Neural cell (in vitro differentiated cells): ENCODE measurements at regions not wholly inside any gene's neighbourhood (a gene's known extent, or its start where the extent isn't known, plus 50 kb on each side); places are given as distances from the start of the nearest gene placed in this dataset.

Experiments
- H2AFZ ChIP-seq: fragments of 200-600, 300-800 bp; sonication (generic), shearing (Covaris generic); 2 replicates; pipeline ENCODE4 v1.6.0; 2014; ENCODE audit warnings: low read depth, mild to moderate bottlenecking, antibody characterized with exemption, low read length, moderate library complexity
- H3F3A ChIP-seq: fragments of 200-600 bp; shearing (Covaris generic); 2 replicates; pipeline ENCODE4 v1.6.1; 2016; ENCODE audit warnings: mild to moderate bottlenecking, moderate library complexity, mixed read lengths, antibody characterized with exemption, low read length; ENCODE audit not compliant: insufficient read depth, poor library complexity, severe bottlenecking
- H3K27ac ChIP-seq: fragments of 200-600, 300-800 bp; sonication (generic), shearing (Covaris generic); 2 replicates; pipeline ENCODE4 v1.5.1; 2014; ENCODE audit warnings: mild to moderate bottlenecking, low read length, moderate library complexity
- H3K27me3 ChIP-seq: fragments of 300-800, 200-600 bp; sonication (generic), shearing (Covaris generic); 2 replicates; pipeline ENCODE4 v1.6.0; 2014; ENCODE audit warnings: mild to moderate bottlenecking, low read depth, low read length, moderate library complexity; ENCODE audit not compliant: insufficient read depth
- H3K36me3 ChIP-seq: fragments of 300-800, 200-600 bp; sonication (generic), shearing (Covaris generic); 2 replicates; pipeline ENCODE4 v1.5.1; 2014; ENCODE audit warnings: mild to moderate bottlenecking, antibody characterized with exemption, low read length, moderate library complexity; ENCODE audit not compliant: insufficient read depth
- H3K4me2 ChIP-seq: fragments of 300-800, 200-600 bp; sonication (generic), shearing (Covaris generic); 2 replicates; pipeline ENCODE4 v1.6.0; 2014; ENCODE audit warnings: mild to moderate bottlenecking, low read length
- H3K4me3 ChIP-seq: fragments of 300-800, 200-600 bp; sonication (generic), shearing (Covaris generic); 2 replicates; pipeline ENCODE4 v1.5.1; 2014; ENCODE audit warnings: mild to moderate bottlenecking, low read length, moderate library complexity
- H3K79me2 ChIP-seq: fragments of 200-600 bp; shearing (Covaris generic); replicated peaks from 2 replicates; pipeline ENCODE4 v1.6.0; 2014; ENCODE audit warnings: mild to moderate bottlenecking, low read length, moderate library complexity; ENCODE audit not compliant: insufficient read depth
- H3K9ac ChIP-seq: fragments of 300-800, 200-600 bp; sonication (generic), shearing (Covaris generic); 2 replicates; pipeline ENCODE4 v1.6.1; 2016; ENCODE audit warnings: mild to moderate bottlenecking, low read length, mixed read lengths
- H3K9me2 ChIP-seq: fragments of 200-600 bp; shearing (Covaris generic); 2 replicates; pipeline ENCODE4 v1.6.1; 2016; ENCODE audit warnings: mild to moderate bottlenecking, low read length, mixed read lengths; ENCODE audit not compliant: insufficient read depth
- H3K9me3 ChIP-seq: fragments of 200-600, 300-800 bp; sonication (generic), shearing (Covaris generic); 2 replicates; pipeline ENCODE4 v1.6.1; 2016; ENCODE audit warnings: mild to moderate bottlenecking, mixed run types, low read length, moderate library complexity, mixed read lengths
- H4K20me1 ChIP-seq: fragments of 200-600 bp; shearing (Covaris generic); 2 replicates; pipeline ENCODE4 v1.6.1; 2016; ENCODE audit warnings: mild to moderate bottlenecking, mixed run types; ENCODE audit not compliant: insufficient read depth
- EP300 ChIP-seq: fragments of 450-650 bp; conservative IDR thresholded peaks from 2 replicates; pipeline ENCODE4 v1.6.1; 2014; ENCODE audit warnings: antibody characterized with exemption, mild to moderate bottlenecking, moderate library complexity; ENCODE audit not compliant: poor library complexity, severe bottlenecking
- EZH2 ChIP-seq: fragments of 200-600, 300-800 bp; shearing (Covaris generic), sonication (generic); IDR thresholded peaks from 2 replicates; pipeline ENCODE4 v1.6.1; 2014; ENCODE audit warnings: antibody characterized with exemption, low read length, borderline replicate concordance, mild to moderate bottlenecking; ENCODE audit not compliant: insufficient read depth, poor library complexity, severe bottlenecking
- MXI1 ChIP-seq: fragments of 450-650 bp; conservative IDR thresholded peaks from 2 replicates; pipeline ENCODE4 v1.6.1; 2014; ENCODE audit warnings: antibody characterized with exemption, mild to moderate bottlenecking; ENCODE audit not compliant: poor library complexity, severe bottlenecking
- POLR2AphosphoS5 ChIP-seq: IDR thresholded peaks from 2 replicates; pipeline ENCODE4 v1.6.1; 2012
- RAD21 ChIP-seq: fragments of 450-650 bp; conservative IDR thresholded peaks from 2 replicates; pipeline ENCODE4 v1.6.1; 2014; ENCODE audit warnings: antibody characterized with exemption, mild to moderate bottlenecking, moderate library complexity
- REST ChIP-seq: IDR thresholded peaks from 2 replicates; pipeline ENCODE4 v1.6.1; 2012; ENCODE audit warnings: borderline replicate concordance
- SMC3 ChIP-seq: fragments of 450-650 bp; conservative IDR thresholded peaks from 2 replicates; pipeline ENCODE4 v1.6.1; 2014; ENCODE audit warnings: antibody characterized with exemption, mild to moderate bottlenecking, moderate library complexity; ENCODE audit not compliant: poor library complexity
- TAF1 ChIP-seq: IDR thresholded peaks from 2 replicates; pipeline ENCODE4 v1.6.1; 2012; ENCODE audit warnings: low read depth
- TF ChIP-seq, protein P1 (sequence below): fragments of 450-650 bp; IDR thresholded peaks from 2 replicates; pipeline ENCODE4 v1.5.1; 2014; ENCODE audit warnings: antibody characterized with exemption, mild to moderate bottlenecking, moderate library complexity; ENCODE audit not compliant: poor library complexity, severe bottlenecking

DNA sequence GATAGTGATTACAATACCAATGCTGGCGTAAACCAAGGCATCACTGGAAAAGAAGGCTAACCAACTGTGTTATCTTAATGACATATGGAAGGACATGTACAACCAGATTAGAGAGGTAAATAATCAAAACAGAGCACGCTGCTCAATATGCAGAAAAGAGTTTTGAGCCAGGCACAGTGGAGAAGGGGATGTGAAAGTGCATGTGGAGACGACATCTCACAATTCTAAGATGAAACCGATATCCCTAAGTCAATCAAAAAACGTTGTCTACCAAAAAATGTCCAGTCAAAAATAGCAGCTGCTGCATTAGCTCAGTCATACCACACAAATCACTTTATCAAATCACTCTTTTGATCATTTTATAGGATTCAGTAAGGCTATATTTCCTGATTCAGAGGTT lies 116.3 kb upstream of the OLIG2 start:
- Histone ChIP-seq H2AFZ (no peak overlapping the region), H3K27ac (no peak overlapping the region), H3K27me3 (no peaks in the 10 kb centered on the region), H3K9me3 (no peaks in the 10 kb centered on the region), H4K20me1 (no peaks in the 10 kb centered on the region), H3K4me2 (no peak overlapping the region), H3K79me2 (no peaks in the 10 kb centered on the region), H3K36me3 (no peaks in the 10 kb centered on the region), H3K4me3 (no peak overlapping the region), H3K9ac (no peak overlapping the region), H3K9me2 (no peaks in the 10 kb centered on the region), H3F3A (no peaks in the 10 kb centered on the region)
- TF ChIP-seq POLR2AphosphoS5, result no peak
- no peak for TF ChIP-seq MXI1
- TF ChIP-seq, protein P1, sequence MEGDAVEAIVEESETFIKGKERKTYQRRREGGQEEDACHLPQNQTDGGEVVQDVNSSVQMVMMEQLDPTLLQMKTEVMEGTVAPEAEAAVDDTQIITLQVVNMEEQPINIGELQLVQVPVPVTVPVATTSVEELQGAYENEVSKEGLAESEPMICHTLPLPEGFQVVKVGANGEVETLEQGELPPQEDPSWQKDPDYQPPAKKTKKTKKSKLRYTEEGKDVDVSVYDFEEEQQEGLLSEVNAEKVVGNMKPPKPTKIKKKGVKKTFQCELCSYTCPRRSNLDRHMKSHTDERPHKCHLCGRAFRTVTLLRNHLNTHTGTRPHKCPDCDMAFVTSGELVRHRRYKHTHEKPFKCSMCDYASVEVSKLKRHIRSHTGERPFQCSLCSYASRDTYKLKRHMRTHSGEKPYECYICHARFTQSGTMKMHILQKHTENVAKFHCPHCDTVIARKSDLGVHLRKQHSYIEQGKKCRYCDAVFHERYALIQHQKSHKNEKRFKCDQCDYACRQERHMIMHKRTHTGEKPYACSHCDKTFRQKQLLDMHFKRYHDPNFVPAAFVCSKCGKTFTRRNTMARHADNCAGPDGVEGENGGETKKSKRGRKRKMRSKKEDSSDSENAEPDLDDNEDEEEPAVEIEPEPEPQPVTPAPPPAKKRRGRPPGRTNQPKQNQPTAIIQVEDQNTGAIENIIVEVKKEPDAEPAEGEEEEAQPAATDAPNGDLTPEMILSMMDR, result no peak
- no peak for TF ChIP-seq RAD21
- TF ChIP-seq EP300, result no peak
- no peak for TF ChIP-seq TAF1
- TF ChIP-seq SMC3, result no peak
- no peak for TF ChIP-seq EZH2
- no peak for TF ChIP-seq REST

DNA sequence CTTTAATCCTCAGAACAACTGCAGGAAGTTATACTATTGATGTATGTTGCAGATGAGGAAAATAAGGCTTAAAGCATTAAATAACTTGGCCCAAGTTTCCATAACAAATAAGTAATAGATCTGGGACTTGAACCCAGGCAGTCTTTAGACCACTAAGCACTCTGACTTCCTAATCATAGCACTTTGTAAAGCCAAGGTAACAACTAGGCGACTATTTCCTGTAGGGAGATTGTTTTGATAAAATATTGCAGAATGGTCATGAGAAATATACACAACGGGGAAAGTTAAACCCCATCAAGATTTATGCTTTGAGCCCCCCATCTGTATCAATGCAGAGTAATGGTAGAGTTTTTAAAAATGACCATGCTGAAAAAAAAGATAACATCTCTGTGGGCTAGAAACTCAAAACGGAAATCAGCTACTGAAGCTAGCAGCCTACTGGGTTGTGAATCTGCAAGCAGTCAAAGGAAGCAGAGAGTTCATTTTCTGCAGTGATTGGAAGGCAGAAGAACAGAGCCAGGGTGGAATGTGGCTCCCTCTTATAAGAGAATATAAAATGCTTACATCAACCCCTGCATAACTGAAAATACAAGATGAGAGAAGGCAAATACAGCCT lies 111.2 kb upstream of the OLIG2 start:
- no peak for TF ChIP-seq EZH2
- no peak for TF ChIP-seq TAF1
- no peaks in the 10 kb centered on the region for H4K20me1 ChIP-seq
- H2AFZ ChIP-seq, result no peak overlapping the region
- H3K9ac ChIP-seq, result no peak overlapping the region
- H3K4me2 ChIP-seq, result no peak overlapping the region
- H3K36me3 ChIP-seq, result no peaks in the 10 kb centered on the region
- no peaks in the 10 kb centered on the region for H3K79me2 ChIP-seq
- no peaks in the 10 kb centered on the region for H3F3A ChIP-seq
- H3K27me3 ChIP-seq, result no peaks in the 10 kb centered on the region
- no peak overlapping the region for H3K4me3 ChIP-seq
- H3K9me3 ChIP-seq, result no peaks in the 10 kb centered on the region
- no peak overlapping the region for H3K27ac ChIP-seq
- H3K9me2 ChIP-seq, result no peaks in the 10 kb centered on the region
